ENCODE measurements at regions not wholly inside any gene's neighbourhood (a gene's known extent, or its start where the extent isn't known, plus 50 kb on each side); places are given as distances from the start of the nearest gene placed in this dataset.

- DNase-seq (ENCODE audit: low read depth), result no peak
These were observed 363.9 kb upstream of the ZNF507 start for GRCh38 chr19:31981545-31981944.

DNA sequence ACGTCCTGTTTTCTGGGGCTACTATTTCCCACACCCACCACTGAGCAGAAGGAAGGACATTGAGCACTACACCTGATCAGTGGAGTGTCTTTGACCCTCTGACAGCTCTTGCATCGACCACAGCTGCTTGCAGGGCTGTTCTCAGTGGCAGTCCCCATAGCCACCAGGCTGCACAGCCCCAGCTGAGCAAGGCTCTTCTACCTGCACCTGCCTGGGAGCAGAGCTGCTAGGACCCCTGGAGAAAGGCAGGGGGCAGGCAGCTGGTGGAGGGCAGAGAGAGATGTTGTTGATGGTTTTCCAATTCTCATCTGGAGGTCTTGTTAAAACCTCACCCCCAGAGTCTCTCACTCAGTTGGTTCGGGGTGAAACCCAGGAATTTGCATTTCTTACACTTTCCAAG is 361.8 kb upstream of the ZNF507 start:
- no peak for DNase-seq (ENCODE audit: low read depth)

DNA sequence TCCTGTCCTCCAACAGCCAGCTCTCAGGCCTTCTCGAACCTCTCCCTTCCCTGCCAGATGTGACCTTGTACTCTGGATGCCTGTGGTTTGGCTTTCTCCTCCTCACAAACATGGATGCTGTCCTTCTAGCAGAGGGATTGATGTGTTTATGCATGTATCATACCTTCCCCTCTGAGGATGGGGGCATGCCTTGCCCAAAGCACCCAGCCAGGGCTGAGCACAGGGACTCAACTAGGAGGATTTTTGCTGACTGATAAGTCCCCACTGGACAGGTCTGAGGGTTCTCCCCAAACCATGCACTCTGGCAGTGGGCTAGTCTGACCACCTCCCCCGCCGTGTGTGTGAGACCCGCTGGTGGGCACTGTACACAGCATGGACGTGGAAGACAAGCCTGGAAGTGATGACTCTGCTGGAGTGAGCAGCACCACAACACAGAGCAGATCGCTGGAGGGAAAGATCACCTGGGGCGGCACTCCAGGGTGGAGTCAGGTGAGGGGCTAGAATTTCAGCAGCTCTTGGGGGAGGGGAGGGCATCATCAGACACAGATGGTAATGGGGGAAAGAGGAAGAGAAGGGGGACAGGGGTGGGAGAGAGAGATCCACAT is 360.3 kb upstream of the ZNF507 start:
- no peak for DNase-seq (ENCODE audit: low read depth)

GRCh38 chr19:31986951-31987350 is 358.5 kb upstream of the ZNF507 start:
- no peak for DNase-seq (ENCODE audit: low read depth)

DNA sequence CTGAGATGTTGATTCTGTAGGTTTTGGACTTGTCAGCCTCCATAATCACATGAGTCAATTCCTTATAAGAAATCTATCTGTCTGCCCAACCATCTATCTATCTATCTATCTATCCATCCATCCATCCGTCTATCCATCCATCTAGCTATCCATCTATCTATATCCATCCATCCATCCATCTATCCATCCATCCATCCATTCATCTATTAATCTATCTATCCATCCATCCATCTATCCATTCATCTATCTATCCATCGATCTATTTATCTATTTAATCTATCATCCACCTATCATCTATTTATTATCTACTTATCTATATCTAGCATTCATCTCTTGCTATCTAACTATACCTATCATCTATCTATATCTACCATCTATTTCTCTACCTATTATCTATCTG is 357.2 kb upstream of the ZNF507 start:
- DNase-seq (ENCODE audit: low read depth), result no peak

DNA sequence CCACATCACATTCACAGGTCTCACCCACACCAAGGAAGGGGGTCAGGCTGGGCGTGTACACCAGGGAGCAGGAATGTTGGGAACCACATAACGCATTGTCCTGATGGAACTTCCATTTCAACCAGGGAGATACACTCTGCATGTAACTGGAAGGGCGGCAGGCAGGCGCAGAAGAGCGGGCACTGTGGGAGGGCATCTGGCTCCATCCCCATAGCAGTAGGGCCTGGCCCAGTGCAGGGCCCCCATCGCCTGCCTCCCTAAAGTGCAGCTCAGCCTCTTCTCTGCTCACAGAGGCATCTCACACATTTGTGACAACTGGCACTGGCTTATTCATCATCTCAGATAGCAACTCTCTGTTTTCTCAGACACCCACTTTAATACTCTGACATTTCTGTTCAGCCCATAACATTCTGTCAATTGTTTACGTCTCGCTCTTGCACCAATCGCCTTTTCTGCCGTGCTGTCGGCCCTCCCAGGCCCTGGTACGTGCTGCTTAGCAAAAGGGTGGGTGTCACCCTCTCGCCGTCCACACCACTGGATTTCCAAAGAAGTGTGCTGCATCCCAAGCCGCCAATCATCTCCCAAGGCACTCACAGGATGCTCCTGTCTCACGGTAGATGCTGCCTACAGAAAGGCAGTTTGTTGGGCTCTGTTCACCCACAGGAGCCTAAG is 353.3 kb upstream of the ZNF507 start:
- DNase-seq (ENCODE audit: low read depth), result no peak

- DNase-seq (ENCODE audit: low read depth), result no peak
These were observed 352.7 kb upstream of the ZNF507 start for GRCh38 chr19:31992750-31993149.

GRCh38 chr19:31995546-31995945 is 349.9 kb upstream of the ZNF507 start:
- DNase-seq (ENCODE audit: low read depth), result no peak

- no peak for DNase-seq (ENCODE audit: low read depth)
These were observed 335.3 kb upstream of the ZNF507 start for GRCh38 chr19:32010071-32010470.

DNA sequence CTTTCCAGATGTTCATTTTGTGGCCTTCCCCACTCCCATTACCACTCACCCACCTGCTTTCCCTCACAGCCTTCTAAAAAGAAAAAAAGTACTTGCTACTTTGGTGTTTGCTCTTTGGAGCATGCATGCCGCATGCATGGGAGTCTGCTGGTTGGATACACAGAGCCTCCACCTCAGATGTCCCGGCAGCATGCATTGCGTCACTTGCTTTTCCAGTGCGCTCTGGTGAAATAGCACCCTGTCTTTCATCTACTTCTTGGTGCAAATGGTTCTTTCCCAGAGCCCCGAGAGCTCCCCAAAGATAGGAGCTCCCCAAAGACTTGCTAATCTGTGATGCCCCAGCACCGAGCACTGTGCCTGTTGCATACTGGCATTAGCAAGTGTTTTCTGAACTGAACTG is 333.2 kb upstream of the ZNF507 start:
- DNase-seq (ENCODE audit: low read depth), result no peak

GRCh38 chr19:32012886-32013631 is 332.4 kb upstream of the ZNF507 start:
- no peak for DNase-seq (ENCODE audit: low read depth)

GRCh38 chr19:32017176-32017953 is 328.0 kb upstream of the ZNF507 start:
- DNase-seq (ENCODE audit: low read depth), result no peak

- no peak for DNase-seq (ENCODE audit: low read depth)
These were observed 327.4 kb upstream of the ZNF507 start for GRCh38 chr19:32018014-32018413.

- no peak for DNase-seq (ENCODE audit: low read depth)
These were observed 324.9 kb upstream of the ZNF507 start for GRCh38 chr19:32020538-32020937.

- no peak for DNase-seq (ENCODE audit: low read depth)
These were observed 323.3 kb upstream of the ZNF507 start for GRCh38 chr19:32022044-32022640.

DNA sequence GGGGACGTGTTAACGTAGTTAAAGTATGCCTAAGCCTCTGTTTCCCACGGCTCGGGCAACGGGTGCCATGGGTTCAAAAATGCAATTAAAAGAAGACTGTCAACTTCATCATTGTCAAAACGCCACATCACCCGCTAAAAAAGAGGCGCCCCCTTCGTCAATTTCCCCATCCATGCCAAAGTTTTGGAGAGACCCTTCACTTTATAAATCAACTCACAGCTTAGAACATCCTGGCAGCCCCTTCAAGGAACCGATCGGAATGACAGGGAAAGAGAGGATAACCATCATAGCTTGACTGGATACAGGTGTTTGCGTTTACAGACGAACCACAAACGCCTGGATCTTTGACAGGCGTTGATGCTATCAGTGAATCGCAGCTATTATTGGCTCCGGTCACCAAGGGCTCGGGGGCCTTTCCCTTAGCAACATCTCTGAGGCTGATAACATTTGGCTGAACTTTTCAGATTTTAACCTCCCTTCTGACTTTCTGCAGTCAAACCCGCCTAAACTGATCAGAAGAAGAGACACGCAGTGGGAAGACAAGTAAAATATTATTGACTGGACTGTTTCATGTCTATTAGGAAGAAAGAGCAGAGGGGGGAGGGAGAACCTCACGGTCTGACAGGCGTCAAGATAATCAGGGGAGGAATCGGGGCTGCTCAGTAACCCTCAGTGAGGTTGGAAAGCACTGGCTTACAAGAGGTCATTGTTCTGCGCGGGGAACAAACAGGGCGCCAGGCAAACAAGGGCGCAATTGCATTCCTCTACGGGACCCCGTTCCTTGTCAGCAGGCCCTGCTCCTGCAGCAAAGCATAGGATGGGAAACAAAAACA is 322.5 kb upstream of the ZNF507 start:
- DNase-seq (ENCODE audit: low read depth), result no peak

DNA sequence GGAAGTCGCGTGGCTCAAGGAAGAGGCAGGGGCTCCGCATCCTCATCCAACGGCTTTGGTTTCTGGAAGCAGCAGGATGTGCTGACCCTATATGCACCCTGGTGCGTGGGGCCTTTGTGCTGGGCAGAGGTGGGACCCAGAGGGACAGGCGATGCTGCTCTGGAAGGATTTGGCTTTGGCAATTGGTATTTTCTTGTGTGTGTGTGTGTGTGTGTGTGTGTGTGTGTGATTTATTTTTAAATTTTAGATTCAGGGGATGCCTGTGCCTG is 321.9 kb upstream of the ZNF507 start:
- DNase-seq (ENCODE audit: low read depth), result no peak

DNA sequence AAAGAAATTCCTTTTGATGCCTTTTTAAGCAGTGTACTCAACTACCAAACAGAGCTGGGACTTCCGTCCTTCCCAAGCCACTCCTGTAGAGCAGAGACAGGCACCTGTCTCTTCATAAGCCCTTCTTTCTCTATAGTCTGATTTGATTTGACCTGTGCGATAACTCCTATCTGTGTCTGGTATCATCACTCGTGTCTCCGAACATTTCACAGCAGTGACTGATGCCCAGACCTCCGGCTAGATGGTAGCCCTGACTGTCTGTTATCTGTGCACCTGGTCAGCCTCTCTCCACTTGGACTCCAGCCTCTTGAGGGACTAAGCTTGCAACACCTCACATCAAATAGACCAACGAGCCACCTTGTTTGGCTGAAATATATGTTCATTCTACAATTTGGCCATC is 316.2 kb upstream of the ZNF507 start:
- DNase-seq (ENCODE audit: low read depth), result no peak

DNA sequence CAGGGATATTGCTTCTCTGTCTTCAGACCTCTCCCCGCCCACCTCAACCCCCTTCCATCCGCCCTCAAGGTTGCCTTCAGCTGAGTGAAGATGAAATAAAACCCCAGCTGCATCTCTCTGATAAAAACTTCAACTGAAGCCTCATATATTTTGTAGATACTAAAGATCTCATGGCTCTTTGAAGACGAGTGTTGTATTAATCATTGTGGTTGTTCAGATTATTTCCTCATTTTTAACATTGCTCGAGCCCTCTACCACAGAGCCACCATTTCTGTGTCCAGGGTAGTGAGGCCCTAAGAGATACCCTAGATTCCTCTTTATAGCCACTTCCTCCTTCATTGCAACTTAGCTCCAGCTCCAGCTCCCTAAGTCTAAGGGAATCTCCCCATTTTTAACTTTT is 312.8 kb upstream of the ZNF507 start:
- no peak for DNase-seq (ENCODE audit: low read depth)

GRCh38 chr19:32035626-32036025 is 309.8 kb upstream of the ZNF507 start:
- no peak for DNase-seq (ENCODE audit: low read depth)

- DNase-seq (ENCODE audit: low read depth), result no peak
These were observed 307.1 kb upstream of the ZNF507 start for GRCh38 chr19:32038021-32038920.
